CD8-positive, alpha-beta memory T cell (primary cell): ENCODE measurements at regions not wholly inside any gene's neighbourhood (a gene's known extent, or its start where the extent isn't known, plus 50 kb on each side); places are given as distances from the start of the nearest gene placed in this dataset.

Experiments used
- CTCF ChIA-PET: fragments of 350-600 bp; sonication (Branson Sonifier 250); formaldehyde crosslinking; loops from one replicate; lab custom pipeline; 2021; ENCODE audit warnings: antibody characterized with exemption; lab: Charles Lee
- POLR2A ChIA-PET: fragments of 350-600 bp; sonication (Branson Sonifier 250); formaldehyde crosslinking; loops from one replicate; lab custom pipeline; 2021; ENCODE audit warnings: antibody characterized with exemption; lab: Charles Lee
- DNase-seq, 5 donors: peaks; one replicate each; pipeline versions ENCODE4 v3.0.0 to v3.0.0-alpha.2; 2020 to 2022; ENCODE audit warnings: mixed read lengths in 1 of 5
- H3K27ac ChIP-seq: one replicate; pipeline ENCODE4 v1.7.0; 2013; ENCODE audit warnings: low read depth, mild to moderate bottlenecking, low read length, moderate library complexity
- H3K27me3 ChIP-seq: 2 replicates; pipeline ENCODE4 v1.7.0; 2013; ENCODE audit warnings: low read length, mild to moderate bottlenecking; ENCODE audit not compliant: insufficient read depth, poor library complexity, severe bottlenecking
- H3K36me3 ChIP-seq: 2 replicates; pipeline ENCODE4 v1.7.0; 2013; ENCODE audit warnings: mild to moderate bottlenecking, low read length, moderate library complexity; ENCODE audit not compliant: insufficient read depth
- H3K4me1 ChIP-seq: 2 replicates; pipeline ENCODE4 v1.7.0; 2013; ENCODE audit warnings: mild to moderate bottlenecking, low read length, moderate library complexity; ENCODE audit not compliant: insufficient read depth
- H3K4me3 ChIP-seq: 2 replicates; pipeline ENCODE4 v1.7.0; 2013; ENCODE audit warnings: mild to moderate bottlenecking, low read length
- H3K9me3 ChIP-seq: 2 replicates; pipeline ENCODE4 v1.7.0; 2013; ENCODE audit warnings: mild to moderate bottlenecking, low read length
- H3K27ac Mint-ChIP-seq, 8 donors: one replicate each; pipeline ENCODE4 v1.8.0; 2020 to 2021; ENCODE audit warnings: mixed read lengths in 8 of 8, mild to moderate bottlenecking in 6 of 8, inconsistent platforms in 3 of 8, moderate library complexity in 3 of 8
- H3K27me3 Mint-ChIP-seq, 2 donors: one replicate each; pipeline ENCODE4 v1.8.0; 2020 to 2021; ENCODE audit warnings: mixed read lengths in 2 of 2, mild to moderate bottlenecking in 1 of 2, moderate library complexity in 1 of 2
- H3K36me3 Mint-ChIP-seq, 3 donors: one replicate each; pipeline ENCODE4 v1.8.0; 2020 to 2021; ENCODE audit warnings: mixed read lengths in 3 of 3, inconsistent platforms in 1 of 3, mild to moderate bottlenecking in 1 of 3
- H3K4me1 Mint-ChIP-seq, 3 donors: one replicate each; pipeline ENCODE4 v1.8.0; 2020 to 2021; ENCODE audit warnings: mixed read lengths in 3 of 3, inconsistent platforms in 1 of 3, mild to moderate bottlenecking in 1 of 3
- H3K4me3 Mint-ChIP-seq, 7 donors: one replicate each; pipeline ENCODE4 v1.8.0; 2020 to 2021; ENCODE audit warnings: mixed read lengths in 7 of 7, mild to moderate bottlenecking in 6 of 7, moderate library complexity in 4 of 7, inconsistent platforms in 2 of 7
- H3K9me3 Mint-ChIP-seq, 5 donors: one replicate each; pipeline ENCODE4 v1.8.0; 2020 to 2022; ENCODE audit warnings: mixed read lengths in 5 of 5, mild to moderate bottlenecking in 3 of 5, moderate library complexity in 2 of 5, inconsistent platforms in 1 of 5

DNA sequence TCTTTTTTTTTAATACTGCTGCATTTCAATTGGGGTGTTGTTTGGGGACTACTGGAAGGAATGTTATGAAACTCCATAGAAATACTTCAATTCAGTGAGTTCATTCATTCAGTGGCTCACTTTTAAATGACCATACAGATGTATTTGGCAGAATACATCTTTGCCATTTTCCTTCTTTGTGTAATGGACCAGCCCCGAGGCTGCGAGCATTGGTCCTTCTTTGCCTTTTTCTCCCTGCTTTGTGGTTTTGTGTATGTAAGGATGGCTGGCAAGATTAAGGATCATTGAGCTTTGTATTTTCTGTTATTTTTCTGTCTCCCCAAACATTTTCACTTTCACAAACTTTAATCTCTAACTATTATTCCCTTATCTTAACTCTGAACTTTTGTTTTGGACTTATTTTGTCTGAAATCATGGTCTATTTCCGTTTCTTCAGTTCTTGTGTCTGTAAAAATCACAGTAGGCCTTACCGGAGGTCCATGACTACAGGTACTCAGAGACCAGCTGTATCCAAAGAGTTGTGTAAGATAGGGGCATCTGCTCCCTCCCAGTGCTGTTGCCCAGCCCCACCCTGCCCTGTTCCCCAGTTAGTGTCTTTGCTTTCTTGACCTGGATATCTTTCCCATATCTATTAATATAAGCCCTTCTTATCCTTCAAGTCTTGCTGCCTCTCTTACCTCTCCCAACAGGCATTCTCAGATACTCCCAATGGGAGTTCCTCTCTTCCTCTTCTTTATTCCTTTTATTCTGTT lies 154.3 kb upstream of the DMRT1 start:
- no peaks in the 10 kb centered on the region for H3K36me3 ChIP-seq
- H3K27me3 Mint-ChIP-seq, result peaks cover 0 to 4% of the 10 kb centered on the region in 2 donors
- no peaks in the 10 kb centered on the region for H3K27me3 ChIP-seq
- no peaks in the 10 kb centered on the region for H3K9me3 Mint-ChIP-seq
- H3K27ac Mint-ChIP-seq, result no peak overlapping the region
- no peak overlapping the region for H3K27ac ChIP-seq
- DNase-seq, result no peak
- H3K4me3 ChIP-seq, result no peak overlapping the region
- ChIA-PET POLR2A (no interaction called here), CTCF (no interaction called here)
- no peak overlapping the region for H3K4me3 Mint-ChIP-seq
- H3K9me3 ChIP-seq, result no peaks in the 10 kb centered on the region
- no peaks in the 10 kb centered on the region for H3K4me1 Mint-ChIP-seq
- no peaks in the 10 kb centered on the region for H3K4me1 ChIP-seq
- peaks cover 0 to 3% (median 0%) of the 10 kb centered on the region in 3 donors for H3K36me3 Mint-ChIP-seq

GRCh38 chr9:687994-688393 lies 153.5 kb upstream of the DMRT1 start:
- no peak overlapping the region for H3K4me3 ChIP-seq
- ChIA-PET POLR2A (no interaction called here), CTCF (no interaction called here)
- Mint-ChIP-seq H3K36me3 (peaks cover 0 to 3% (median 0%) of the 10 kb centered on the region in 3 donors), H3K4me1 (no peaks in the 10 kb centered on the region), H3K27ac (no peak overlapping the region), H3K9me3 (no peaks in the 10 kb centered on the region), H3K27me3 (peaks cover 0 to 4% of the 10 kb centered on the region in 2 donors), H3K4me3 (no peak overlapping the region)
- H3K4me1 ChIP-seq, result no peaks in the 10 kb centered on the region
- H3K9me3 ChIP-seq, result no peaks in the 10 kb centered on the region
- H3K27me3 ChIP-seq, result no peaks in the 10 kb centered on the region
- DNase-seq, result no peak
- no peaks in the 10 kb centered on the region for H3K36me3 ChIP-seq
- no peak overlapping the region for H3K27ac ChIP-seq

- Histone ChIP-seq H3K9me3 (no peaks in the 10 kb centered on the region), H3K4me3 (no peak overlapping the region), H3K36me3 (no peaks in the 10 kb centered on the region), H3K27me3 (no peaks in the 10 kb centered on the region), H3K27ac (no peak overlapping the region), H3K4me1 (no peaks in the 10 kb centered on the region)
- Mint-ChIP-seq H3K27me3 (peaks cover 0 to 22% of the 10 kb centered on the region in 2 donors), H3K4me3 (no peak overlapping the region), H3K36me3 (no peaks in the 10 kb centered on the region), H3K27ac (no peak overlapping the region), H3K9me3 (no peaks in the 10 kb centered on the region), H3K4me1 (peaks cover 0 to 5% (median 0%) of the 10 kb centered on the region in 3 donors)
- CTCF ChIA-PET, result no interaction called here
- POLR2A ChIA-PET, result no interaction called here
- DNase-seq, result no peak
Observed at GRCh38 chr9:690517-691111, 150.9 kb upstream of the DMRT1 start.

- POLR2A ChIA-PET, result no interaction called here
- Histone ChIP-seq H3K27ac (no peak overlapping the region), H3K9me3 (no peaks in the 10 kb centered on the region), H3K36me3 (no peaks in the 10 kb centered on the region), H3K4me1 (no peaks in the 10 kb centered on the region), H3K4me3 (no peak overlapping the region), H3K27me3 (no peaks in the 10 kb centered on the region)
- no peaks in the 10 kb centered on the region for H3K9me3 Mint-ChIP-seq
- H3K27me3 Mint-ChIP-seq, result peaks cover 3 to 22% of the 10 kb centered on the region in 2 donors
- H3K4me1 Mint-ChIP-seq, result peaks cover 0 to 5% (median 0%) of the 10 kb centered on the region in 3 donors
- H3K4me3 Mint-ChIP-seq, result no peak overlapping the region
- CTCF ChIA-PET, result interaction anchor here (1.5 kb wide), 1 partner anchor 9 kb away, joined by 3 read pairs; no protein-coding TSS in a partner anchor
- no peak for DNase-seq
- H3K27ac Mint-ChIP-seq, result no peak overlapping the region
- no peaks in the 10 kb centered on the region for H3K36me3 Mint-ChIP-seq
Observed at GRCh38 chr9:691825-692400, 149.6 kb upstream of the DMRT1 start.

GRCh38 chr9:692636-693129 lies 148.8 kb upstream of the DMRT1 start:
- H3K36me3 ChIP-seq, result no peaks in the 10 kb centered on the region
- Mint-ChIP-seq H3K36me3 (no peaks in the 10 kb centered on the region), H3K4me1 (peaks cover 0 to 5% (median 0%) of the 10 kb centered on the region in 3 donors), H3K27ac (no peak overlapping the region), H3K9me3 (no peaks in the 10 kb centered on the region), H3K27me3 (peaks cover 3 to 22% of the 10 kb centered on the region in 2 donors), H3K4me3 (no peak overlapping the region)
- no peaks in the 10 kb centered on the region for H3K4me1 ChIP-seq
- no peak overlapping the region for H3K27ac ChIP-seq
- no peaks in the 10 kb centered on the region for H3K27me3 ChIP-seq
- DNase-seq, result no peak
- H3K4me3 ChIP-seq, result no peak overlapping the region
- POLR2A ChIA-PET, result no interaction called here
- no peaks in the 10 kb centered on the region for H3K9me3 ChIP-seq
- CTCF ChIA-PET, result interaction anchor here (1.5 kb wide), 1 partner anchor 9 kb away, joined by 3 read pairs; no protein-coding TSS in a partner anchor

GRCh38 chr9:693201-694091 lies 148.1 kb upstream of the DMRT1 start:
- H3K27ac ChIP-seq, result no peak overlapping the region
- H3K9me3 ChIP-seq, result no peaks in the 10 kb centered on the region
- Mint-ChIP-seq H3K36me3 (no peaks in the 10 kb centered on the region), H3K4me3 (no peak overlapping the region), H3K4me1 (peaks cover 0 to 5% (median 0%) of the 10 kb centered on the region in 3 donors), H3K27me3 (peaks cover 3 to 25% of the 10 kb centered on the region in 2 donors), H3K9me3 (no peaks in the 10 kb centered on the region), H3K27ac (no peak overlapping the region)
- H3K36me3 ChIP-seq, result no peaks in the 10 kb centered on the region
- ChIA-PET CTCF (interaction anchor here (1.5 kb wide), 1 partner anchor 10 kb away, joined by 3 read pairs; no protein-coding TSS in a partner anchor), POLR2A (no interaction called here)
- no peaks in the 10 kb centered on the region for H3K27me3 ChIP-seq
- DNase-seq, result no peak
- H3K4me1 ChIP-seq, result no peaks in the 10 kb centered on the region
- H3K4me3 ChIP-seq, result no peak overlapping the region

- Histone ChIP-seq H3K27ac (no peak overlapping the region), H3K4me1 (no peaks in the 10 kb centered on the region), H3K36me3 (no peaks in the 10 kb centered on the region), H3K4me3 (no peak overlapping the region), H3K27me3 (no peaks in the 10 kb centered on the region), H3K9me3 (no peaks in the 10 kb centered on the region)
- ChIA-PET POLR2A (no interaction called here), CTCF (no interaction called here)
- DNase-seq, result no peak
- Mint-ChIP-seq H3K27me3 (peaks cover 3 to 25% of the 10 kb centered on the region in 2 donors), H3K9me3 (no peaks in the 10 kb centered on the region), H3K4me1 (peaks cover 0 to 5% (median 0%) of the 10 kb centered on the region in 3 donors), H3K36me3 (no peaks in the 10 kb centered on the region), H3K4me3 (no peak overlapping the region), H3K27ac (no peak overlapping the region)
Observed at GRCh38 chr9:694092-694402, 147.4 kb upstream of the DMRT1 start.
